Fibroblast of upper back skin (primary cell): ENCODE measurements at regions not wholly inside any gene's neighbourhood (a gene's known extent, or its start where the extent isn't known, plus 50 kb on each side); places are given as distances from the start of the nearest gene placed in this dataset.
"Not testable (repeated sequence)": the region's sequence is repeated elsewhere in the genome, so short reads cannot be mapped to it uniquely, and the experiment has no call there.

Source experiments
- DNase-seq: peaks from one replicate; pipeline ENCODE4 v3.0.0-alpha.2; 2013

DNA sequence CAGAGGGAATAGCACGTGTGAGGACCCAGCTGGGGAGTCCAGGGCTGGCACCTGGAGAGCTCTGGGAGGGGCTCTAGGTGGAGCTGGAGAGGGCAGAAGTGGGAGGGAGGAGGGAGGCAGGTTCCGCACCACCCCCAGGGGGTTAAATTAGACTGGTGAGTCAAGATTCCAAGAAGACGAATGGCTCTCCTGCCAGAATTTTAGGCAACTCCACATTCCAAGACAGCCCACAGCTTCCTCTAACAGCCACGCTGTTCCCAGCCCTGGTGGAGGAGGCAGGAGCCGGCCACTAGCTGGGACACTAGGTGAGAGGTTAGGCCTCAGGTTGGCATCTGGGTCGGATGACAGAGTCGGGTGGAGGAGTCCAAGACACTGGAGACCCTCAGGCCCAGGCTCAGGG is 60.2 kb downstream of the TFAP2C start:
- peak; percentile 66 for DNase-seq

DNA sequence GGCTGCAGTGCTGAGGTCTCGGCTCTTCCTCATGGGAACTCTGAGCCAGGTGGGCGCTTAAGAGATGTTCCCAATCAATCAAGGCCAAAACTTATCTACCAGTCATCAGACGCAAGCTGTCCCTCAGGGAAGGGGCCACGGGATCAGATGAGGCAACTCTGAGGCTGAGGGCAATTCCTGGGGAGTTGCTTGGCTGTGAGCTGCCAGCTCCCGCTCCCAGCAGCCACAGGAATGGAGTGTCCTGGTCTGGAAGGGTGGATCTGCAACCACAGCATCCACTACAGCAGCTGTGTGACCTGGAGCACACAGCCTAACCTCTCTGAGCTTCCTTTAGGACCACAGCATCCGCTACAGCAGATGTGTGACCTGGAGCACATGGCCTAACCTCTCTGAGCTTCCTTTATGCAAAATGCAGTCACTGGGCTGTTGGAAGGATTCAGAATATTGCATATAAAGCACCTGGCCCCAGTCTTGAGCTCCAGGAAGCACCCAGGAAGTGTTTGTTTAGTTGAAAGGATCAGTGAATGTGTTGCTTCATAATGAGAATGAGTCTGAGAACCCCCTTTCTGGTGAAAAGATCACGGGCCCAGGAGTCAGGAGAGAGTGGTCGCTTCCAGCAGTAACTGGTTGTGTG is 60.9 kb downstream of the TFAP2C start:
- DNase-seq = peak; percentile 25

DNA sequence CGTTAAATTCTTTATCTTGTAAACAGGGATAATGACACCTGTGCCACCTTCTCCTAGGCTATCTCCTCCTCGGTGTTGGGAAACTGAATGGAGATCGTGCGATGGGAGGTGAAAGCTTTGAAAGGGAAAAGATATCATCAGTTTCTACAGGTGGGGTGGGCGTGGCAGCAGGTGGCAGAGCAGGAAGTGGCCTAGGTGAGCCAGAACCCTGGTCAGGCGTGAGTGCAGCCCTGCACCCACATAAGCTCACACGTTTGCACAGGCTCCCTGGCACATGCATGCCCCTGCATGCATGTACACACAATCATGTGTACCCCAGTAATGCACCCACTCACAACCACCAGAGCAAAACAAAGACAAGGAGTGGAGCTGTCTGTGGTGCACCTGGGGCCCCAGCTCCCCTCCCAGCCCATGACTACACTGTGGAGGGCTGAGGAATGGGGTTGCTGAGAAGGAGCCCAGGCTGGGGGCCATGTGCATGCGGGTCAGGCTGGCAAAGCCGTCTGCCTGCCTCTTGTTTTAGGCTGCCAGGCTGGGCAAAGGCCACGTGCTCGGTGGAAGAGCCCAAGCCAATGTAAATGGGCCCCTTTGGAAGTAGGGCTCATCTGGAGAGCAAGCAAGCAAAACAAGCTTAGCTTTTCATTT is 61.5 kb downstream of the TFAP2C start:
- no peak for DNase-seq

- DNase-seq = no peak
Observed at GRCh38 chr20:56691325-56691998, 62.4 kb downstream of the TFAP2C start.

- no peak for DNase-seq
Observed at GRCh38 chr20:56693217-56693616, 64.1 kb downstream of the TFAP2C start.

- DNase-seq = no peak
Observed at GRCh38 chr20:56697476-56697875, 68.4 kb downstream of the TFAP2C start.

GRCh38 chr20:56698297-56698696 is 69.2 kb downstream of the TFAP2C start:
- DNase-seq = no peak

DNA sequence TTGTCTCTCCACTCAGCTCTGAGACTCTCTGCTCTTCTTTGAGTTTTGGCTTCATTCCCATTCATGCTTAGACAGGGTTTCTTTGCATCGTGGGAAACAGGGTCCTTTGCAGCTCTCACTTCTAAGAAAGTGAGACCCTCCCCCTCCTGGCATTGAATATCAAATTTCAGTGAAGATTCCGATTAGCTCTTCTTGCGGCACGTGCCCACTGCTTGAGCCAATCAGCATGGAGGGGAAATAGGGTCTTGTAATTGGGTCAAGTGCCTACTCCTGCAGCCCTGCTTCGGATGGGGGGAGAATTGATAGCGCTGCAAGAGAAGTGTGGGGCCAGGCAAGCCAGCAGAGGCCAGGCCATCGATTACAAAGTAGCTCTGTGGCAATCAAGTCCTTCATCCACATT is 69.6 kb downstream of the TFAP2C start:
- DNase-seq = no peak

DNA sequence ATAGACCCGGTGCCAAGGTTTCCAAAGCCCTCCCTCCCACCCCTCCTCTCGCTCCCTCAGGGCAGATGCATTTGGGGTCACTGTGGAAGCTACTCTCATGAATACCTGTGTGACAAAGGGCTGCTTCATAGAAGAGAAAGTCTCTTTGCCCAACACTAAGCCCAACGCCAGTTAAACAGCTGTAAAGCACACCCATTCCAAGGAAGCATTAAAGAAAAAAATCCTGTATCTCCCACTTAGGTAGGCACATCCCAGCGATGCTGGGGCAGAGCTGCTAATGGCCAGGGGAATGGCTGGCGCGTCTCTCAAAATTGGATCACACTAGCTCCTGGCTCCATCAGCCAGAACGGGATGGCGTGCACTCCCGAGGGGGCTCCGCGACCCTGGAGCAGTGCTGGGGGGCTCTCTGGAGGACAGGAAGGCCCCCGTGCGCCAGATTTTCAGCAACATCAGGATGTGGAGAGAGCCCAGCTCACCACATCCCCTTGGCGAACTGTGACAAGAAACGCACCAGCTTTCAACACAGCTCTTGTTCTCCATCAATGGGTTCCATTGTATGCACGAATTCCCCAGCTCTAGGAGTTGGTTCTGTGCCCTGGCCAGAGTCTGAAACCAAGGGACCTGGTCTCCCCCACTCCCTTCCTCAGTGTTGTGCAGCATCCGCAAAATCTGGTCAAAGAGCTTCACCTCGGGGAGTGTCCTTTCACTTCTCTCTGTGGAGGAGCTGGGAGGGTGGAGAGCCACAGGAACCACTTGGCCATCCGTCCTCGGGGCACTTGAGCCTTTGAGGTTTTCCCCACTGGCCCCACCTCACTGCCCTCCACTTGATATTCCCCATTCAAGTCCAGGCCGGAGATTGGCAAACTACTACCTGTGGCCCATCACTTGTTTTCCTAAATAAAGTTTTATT is 74.1 kb downstream of the TFAP2C start:
- DNase-seq = no peak

- no peak for DNase-seq
Observed at GRCh38 chr20:56706867-56707360, 77.8 kb downstream of the TFAP2C start.

- no peak for DNase-seq
Observed at GRCh38 chr20:56708991-56709390, 79.9 kb downstream of the TFAP2C start.

DNA sequence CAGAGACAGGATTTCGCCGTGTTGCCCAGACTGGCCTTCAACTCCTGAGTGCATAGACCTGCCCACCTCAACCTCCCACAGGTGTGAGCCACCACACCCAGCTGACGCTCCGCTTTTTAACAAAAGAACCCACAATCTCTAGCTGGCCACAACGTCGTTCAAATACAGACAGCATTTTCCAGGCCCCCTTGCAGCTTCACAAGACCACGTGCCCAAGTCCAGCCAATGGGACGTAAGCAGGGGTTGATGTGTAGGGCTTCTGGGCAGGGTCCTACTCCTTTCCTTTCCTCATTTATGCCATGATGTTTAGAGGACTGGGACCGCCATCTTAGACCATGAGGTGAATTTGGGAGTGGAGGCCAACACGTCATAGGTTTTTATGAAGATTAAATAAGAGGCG is 81.0 kb downstream of the TFAP2C start:
- no peak for DNase-seq

GRCh38 chr20:56710577-56710976 is 81.5 kb downstream of the TFAP2C start:
- DNase-seq = not testable (repeated sequence)

GRCh38 chr20:56711018-56711417 is 81.9 kb downstream of the TFAP2C start:
- no peak for DNase-seq

- no peak for DNase-seq
Observed at GRCh38 chr20:56715309-56715708, 86.2 kb downstream of the TFAP2C start.

DNA sequence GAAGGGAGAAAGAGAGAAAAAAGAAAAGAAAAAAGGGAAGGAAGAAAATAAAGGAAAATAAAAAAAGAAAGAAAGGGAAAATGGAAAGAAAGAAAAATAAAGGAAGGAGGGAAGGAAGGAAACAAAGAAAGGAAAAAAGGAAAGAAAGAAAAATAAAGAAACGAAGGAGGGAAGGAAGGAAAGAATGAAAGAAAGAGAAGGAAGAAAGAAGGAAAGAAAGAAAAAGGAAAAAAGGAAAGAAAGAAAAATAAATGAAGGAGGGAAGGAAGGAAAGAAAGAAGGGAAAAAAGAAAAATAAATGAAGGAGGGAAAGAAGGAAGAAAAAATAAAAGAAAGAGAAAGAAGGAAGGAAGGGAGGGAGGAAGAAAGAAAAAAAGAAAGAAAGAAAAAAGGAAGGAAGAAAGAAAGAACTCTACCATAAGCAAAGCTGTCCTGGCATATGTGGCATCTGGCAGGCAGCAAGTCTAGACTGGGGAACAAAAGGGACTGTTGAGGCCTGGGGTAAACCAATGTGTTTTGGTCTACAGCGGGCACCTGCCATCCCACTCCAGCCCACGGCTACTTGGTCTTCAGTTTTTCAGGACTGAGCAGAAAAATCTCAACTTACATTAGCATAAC is 86.9 kb downstream of the TFAP2C start:
- DNase-seq = no peak

GRCh38 chr20:56716806-56717205 is 87.7 kb downstream of the TFAP2C start:
- no peak for DNase-seq

- no peak for DNase-seq
Observed at GRCh38 chr20:56718816-56719215, 89.7 kb downstream of the TFAP2C start.

DNA sequence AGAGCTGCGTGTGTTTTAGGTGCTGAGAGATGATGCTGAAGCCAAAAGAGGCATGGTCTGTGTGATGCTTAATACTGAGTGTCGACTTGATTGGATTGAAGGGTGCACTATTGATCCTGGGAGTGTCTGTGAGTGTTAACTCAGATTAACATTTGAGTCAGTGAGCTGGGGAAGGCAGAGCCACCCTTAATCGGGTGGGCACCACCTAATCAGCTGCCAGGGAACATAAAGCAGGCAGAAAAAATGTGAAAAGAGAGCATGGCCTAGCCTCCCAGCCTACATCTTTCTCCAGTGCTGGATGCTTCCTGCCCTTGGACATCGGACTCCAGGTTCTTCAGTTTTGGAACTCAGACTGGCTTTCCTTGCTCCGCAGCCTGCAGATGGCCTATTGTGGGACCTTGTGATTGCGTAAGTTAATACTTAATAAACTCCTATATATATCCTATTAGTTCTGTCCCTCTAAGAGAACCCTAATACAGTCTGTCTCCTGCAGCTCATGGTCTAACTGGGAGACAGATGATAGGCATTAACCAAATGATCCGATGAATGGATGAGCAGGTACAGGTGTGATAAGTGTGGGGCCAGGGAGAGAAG is 91.6 kb downstream of the TFAP2C start:
- no peak for DNase-seq

- DNase-seq = no peak
Observed at GRCh38 chr20:56722042-56722441, 92.9 kb downstream of the TFAP2C start.

GRCh38 chr20:56723331-56723730 is 94.2 kb downstream of the TFAP2C start:
- DNase-seq = no peak

DNA sequence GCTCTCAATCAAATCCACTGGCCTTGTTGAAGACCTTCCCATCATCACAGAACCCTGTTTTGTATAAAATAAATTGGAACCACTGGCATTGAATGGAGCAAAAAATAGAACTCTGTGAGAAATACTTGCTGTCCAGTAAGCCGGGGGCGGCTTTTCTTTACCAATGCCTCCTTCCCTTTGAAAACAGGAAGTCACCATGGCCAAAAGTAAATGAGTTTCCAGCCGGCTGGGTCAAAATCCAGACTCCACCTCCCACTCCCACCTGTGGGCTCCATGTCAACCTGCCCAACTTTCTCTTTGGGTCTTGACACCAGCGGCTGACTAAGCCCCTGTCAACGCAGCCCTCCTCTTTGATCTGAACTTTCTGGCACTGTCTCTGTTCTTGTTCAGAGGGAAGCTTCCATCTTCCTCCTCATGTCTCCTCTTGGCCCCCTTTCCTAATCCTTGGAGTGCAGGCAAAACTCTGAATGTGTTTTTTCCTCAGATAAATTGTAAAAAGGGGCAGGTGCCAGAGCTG is 95.2 kb downstream of the TFAP2C start:
- peak; percentile 4 for DNase-seq
